NCI-H82 treated with DMSO at 0.1 percent for 48 hours (cell line): ENCODE measurements at regions not wholly inside any gene's neighbourhood (a gene's known extent, or its start where the extent isn't known, plus 50 kb on each side); places are given as distances from the start of the nearest gene placed in this dataset.
"Not testable (repeated sequence)": the region's sequence is repeated elsewhere in the genome, so short reads cannot be mapped to it uniquely, and the experiment has no call there.

Experiments
- DNase-seq: peaks from one replicate; lab custom pipeline; 2025; ENCODE audit not compliant: unreplicated experiment; lab: John Stamatoyannopoulos, UW

DNA sequence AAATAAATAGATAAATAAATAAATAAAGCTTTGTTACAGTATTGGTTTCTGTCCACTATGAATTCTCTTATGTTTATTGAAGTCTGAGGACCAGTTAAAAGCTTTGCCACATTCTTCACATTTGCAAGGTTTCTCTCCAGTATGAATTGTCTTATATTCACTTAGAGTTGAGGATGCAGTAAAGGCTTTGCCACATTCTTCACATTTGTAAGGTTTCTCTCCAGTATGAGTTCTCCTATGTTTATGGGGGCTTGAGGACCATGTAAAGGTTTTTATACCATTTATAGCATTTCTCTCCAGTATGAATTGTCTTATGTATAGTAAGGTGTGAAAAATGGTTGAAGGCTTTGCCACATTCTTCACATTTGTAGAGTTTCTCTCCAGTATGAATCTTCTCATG lies 168.3 kb downstream of the ZNF737 start:
- no peak for DNase-seq

DNA sequence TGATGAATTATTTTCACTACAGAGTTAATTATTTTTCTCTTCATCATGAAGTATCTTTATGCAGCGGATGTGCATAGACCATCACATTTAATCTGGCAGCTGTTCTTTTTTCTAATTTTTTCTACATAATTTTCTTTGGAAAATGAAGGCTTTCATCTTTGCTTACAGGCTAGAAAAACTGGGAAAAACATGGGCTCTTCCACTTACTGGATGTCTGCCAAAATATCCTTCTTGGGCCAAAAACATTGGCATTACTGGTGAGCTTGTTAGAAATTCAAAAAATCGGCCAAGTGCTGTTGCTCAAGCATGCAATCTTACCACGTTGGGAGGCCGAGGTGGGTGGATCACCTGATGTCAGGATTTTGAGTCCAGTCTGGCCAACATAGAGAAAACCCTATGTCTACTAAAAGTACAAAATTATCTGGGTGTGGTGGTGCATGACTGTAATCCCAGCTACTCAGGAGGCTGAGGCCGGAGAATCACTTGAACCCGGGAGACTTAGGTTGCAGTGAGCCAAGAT lies 176.8 kb downstream of the ZNF737 start:
- DNase-seq: no peak

DNA sequence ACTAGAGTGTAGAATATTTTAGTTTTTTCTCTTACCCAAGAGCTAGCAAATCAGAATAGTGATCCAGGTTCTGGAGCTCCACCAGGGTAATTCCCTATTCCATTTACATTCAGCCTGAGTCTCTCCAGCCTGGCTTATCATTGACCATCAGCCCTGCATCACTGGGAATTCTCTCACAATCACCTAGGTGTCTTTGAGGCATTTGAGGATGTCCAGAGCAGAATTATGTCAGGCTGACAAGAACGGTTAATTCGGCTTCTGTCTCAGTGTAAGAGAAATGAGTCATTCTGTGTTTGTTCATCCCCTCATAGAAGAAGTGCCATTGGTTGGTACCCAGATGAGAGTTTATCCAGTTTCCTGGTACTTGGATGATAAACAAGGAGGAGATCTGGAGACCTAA lies 180.5 kb downstream of the ZNF737 start:
- DNase-seq: no peak

DNA sequence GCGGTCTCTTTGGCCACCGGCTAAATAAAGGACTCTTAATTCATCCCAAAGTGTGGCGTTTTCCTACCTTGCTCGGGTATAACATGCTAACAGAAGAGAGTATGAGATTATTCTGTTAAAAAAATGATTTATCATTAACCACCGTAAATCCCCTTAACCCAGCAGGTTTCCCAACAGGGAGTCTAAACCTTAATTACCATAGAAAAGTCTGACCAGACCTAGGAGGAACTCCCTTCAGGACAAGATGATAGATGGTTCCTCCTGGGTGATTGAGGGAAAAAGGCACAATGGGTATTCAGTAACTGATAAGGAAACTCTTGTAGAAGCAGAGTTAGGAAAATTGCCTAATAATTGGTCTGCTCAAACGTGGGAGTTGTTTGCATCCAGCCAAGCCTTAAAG lies 193.7 kb downstream of the ZNF737 start:
- DNase-seq: no peak

DNA sequence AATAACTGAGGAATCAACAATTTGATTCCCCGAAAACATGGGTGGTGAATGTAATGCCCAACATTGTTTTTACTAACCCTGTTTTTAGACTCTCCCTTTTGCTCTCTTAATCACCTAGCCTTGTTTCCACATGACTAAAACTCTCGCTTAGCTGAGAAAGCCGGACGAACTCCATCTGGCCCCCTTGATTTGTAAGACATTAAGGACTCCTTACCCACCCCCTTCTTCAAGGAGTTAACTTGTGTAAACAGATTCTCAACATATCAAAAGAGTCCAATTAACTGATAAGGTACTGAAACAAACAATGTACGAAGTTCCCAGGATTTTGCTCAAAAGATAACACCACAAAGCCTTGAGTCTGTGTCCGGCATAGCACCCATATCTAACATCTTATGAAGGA lies 194.3 kb downstream of the ZNF737 start:
- not testable (repeated sequence) for DNase-seq

DNA sequence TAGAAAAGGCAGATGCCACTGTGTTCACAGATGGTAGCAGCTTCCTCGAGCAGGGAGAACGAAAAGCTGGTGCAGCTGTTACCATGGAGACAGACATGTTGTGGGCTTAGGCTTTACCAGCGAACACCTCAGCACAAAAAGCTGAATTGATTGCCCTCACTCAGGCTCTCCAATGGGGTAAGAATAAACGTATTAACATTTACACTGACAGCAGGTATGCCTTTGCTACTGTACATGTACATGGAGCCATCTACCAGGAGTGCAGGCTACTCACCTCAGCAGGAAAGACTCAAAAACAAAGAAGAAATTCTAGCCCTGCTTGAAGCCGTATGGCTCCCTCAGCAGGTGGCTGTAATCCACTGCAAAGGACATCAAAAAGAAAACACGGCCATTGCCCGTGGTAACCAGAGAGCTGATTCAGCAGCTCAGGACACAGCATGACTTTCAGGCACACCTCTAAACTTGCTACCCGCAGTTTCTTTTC lies 197.7 kb downstream of the ZNF737 start:
- peak; percentile 2 for DNase-seq

DNA sequence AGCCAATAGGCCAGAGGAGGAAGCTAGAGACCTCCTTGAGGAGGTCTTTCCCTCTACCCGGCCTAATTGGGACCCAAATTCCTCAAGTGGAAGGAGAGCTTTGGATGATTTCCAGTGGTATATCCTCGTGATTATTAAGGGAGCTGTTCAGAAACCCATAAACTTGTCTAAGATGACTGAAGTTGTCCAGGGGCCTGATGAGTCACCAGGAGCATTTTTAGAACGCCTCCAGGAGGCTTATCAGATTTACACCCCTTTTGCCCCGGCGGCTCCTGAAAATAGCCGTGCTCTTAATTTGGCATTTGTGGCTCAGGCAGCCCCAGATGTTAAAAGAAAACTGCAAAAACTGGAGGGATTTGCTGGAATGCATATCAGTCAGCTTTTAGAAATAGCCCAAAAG lies 198.1 kb downstream of the ZNF486 start:
- no peak for DNase-seq

DNA sequence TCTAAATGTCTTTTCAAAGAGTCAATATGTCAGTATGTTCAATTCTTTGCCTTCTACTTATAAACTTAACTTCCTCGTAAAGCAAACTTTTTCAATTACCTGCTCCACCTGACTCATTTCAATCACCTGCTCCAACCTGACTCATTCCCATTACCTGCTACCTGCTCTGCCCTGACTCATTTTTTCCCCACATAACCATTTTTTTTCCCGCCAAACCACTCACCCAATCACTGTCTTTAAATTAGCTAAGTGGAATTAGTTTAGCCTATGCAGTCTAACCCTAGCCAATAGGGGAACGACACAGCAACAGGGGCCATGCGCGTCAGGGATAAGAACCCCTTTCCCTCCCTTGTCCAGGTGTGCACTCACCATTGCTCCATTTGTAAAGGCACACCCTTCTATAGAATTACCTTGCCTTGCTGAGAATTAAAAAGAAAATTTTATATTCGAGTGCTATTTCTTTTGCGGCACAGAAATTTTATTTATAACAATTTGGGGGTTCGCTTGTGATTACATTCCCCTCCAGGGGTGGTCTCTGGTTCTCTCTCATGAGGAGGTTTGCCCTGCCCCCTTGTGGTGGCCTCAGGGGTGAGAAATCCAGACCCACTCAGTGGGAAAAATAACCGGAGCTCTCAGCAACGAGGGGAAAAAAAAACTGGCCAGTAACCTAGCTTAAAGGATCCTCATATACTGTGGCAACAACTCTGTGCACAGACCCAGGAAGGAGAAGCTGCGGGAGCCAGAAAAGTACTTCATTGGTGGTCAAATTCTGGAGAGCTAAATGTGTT lies 193.1 kb downstream of the ZNF486 start:
- peak; percentile 2 for DNase-seq

DNA sequence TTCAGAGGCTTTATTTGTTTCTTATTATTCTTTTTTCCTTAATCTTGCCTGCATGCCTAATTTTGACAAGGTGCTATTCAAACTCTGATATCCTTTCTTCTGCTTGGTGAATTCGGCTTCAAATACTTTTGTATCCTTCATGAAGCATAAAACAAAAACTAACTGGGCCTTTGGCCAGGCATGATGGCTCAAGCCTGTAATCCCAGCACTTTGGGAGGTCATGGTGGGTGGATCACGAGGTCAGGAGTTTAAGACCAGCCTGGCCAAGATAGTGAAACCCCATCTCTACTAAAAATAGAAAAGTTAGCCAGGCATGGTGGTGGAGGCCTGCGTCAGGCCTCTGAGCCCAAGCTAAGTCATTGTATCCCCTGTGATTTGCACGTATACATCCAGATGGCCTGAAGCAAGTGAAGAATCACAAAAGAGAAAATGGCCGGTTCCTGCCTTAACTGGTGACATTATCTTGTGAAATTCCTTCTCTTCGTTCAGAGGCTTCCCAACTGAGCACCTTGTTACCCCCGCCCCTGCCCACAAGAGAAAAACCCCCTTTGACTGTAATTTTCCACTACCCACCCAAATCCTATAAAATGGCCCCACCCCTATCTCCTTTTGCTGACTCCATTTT lies 191.9 kb downstream of the ZNF486 start:
- DNase-seq: not testable (repeated sequence)

DNA sequence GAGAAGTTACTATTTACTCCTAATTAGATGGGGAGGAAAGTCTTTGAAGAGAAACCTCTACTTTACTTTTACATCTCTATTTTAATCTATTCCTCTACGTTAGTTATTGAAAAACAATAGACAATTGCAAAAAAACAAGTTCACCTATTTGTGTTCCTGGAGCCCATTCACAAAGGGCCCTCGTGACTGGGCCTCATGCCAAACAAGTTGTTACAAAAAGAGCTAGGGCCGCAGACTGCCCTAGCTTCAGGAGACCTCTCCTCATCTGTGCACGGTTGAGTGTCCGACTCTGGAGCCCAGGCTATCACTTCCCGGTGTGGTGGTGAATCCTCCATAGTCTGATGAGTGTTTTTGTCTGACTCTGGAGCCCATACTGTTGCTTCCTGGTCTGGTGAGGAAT lies 190.9 kb downstream of the ZNF486 start:
- no peak for DNase-seq

DNA sequence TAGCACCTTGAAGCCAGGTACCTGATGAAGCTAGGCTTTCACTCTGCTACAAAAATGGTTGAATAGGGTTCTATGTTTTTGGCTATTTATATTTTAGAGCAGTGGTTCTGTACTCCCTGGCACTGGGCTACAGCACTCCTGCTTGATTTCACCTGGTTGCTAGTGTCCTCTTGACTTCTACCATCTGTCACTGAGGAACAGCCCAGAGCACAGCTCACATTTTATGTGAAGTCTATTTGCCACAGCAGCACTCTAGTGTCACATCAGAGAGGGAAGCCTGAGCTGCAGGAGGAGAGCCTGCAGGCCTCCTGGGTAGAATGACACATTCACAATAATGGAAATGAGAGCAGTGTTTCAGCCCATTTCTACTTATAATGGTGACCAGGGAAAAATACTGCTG lies 184.2 kb downstream of the ZNF486 start:
- DNase-seq: no peak

DNA sequence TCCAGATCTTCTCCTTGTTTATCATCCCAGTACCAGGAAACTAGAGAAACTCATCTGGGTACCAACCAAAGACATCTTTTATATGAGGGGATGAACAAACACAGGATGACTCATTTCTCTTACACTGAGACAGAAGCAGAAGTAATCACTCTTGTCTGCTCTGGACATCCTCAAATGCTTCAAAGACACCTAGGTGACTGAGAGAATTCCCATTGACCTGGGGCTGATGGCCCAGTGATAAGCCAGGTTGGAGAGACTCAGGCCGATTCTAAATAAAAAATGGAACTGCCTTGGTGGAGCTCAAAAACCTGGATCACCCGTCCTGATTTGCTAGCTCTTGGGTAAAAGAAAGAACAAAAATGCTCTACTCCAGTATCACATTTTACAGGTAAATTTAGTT lies 182.2 kb downstream of the ZNF486 start:
- DNase-seq: no peak

DNA sequence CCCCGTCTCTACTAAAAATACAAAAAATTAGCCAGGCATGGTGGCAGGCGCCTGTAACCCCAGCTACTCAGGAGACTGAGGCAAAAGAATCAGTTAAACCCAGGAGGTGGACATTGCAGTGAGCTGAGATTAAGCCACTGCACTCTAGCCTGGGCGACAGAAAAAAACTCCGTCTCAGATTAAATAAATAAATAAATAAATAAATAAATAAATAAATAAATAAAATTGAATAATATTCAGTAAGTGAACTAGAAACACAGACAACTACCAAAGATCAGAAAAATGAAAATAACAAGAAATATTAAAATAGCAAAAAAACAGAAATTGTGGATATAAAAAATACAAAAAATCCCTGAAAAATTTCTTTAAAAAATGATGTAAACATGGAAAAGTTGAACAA lies 172.4 kb downstream of the ZNF486 start:
- DNase-seq: no peak

DNA sequence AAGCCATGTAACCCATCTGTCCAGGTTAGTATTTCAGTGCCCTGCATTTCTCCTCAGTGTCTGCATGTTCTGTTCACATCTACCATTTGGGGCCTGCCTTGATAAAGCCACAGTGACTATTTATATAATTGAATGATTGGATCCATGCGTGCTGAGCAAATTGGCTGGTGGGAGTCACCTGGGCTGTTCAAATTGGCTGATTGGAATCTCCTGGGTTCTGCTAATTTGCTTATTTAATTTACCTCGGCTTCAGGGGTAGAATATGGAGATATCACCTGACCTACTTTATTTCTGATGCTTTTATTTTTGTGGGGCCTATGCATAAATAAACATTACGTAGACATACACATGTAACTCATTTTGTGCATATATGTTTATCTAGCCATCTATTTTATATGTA lies 167.7 kb downstream of the ZNF486 start:
- DNase-seq: no peak

DNA sequence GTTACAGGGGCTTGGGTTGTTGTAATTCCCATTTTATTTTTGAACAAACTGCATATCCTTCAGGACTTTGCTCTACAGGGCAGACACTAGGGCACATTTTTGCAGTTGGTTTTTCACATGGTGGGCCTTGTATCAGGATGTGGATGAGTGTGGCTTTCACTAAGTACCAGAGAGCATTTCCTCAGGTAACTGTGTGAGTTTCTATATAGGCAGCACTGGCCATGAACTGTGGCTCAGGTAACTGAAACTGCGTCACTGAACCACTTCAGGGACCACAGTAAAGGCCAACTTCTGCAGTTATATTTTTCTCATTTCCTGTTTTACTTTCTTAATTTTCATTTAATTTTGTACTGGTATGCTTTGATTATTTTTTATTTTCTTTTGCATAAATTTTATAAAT lies 166.5 kb downstream of the ZNF486 start:
- no peak for DNase-seq

DNA sequence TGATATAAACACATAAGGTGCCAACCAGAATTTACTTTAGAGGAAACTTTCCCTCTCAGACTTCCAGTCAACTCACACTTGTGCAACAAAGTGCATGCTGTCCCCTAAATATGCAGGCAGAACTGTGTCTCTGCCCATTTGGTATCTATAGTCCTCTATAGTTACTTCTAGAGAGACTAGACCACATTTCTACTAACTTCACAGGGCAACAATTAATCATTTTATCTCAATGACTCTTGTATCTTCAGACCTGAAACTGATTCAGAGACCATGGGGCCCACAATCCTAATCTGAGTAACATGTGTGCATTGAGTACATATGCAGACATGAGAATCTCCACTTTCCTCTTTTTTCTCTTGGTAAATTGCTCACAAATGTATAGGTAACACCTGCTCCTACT lies 158.1 kb downstream of the ZNF486 start:
- no peak for DNase-seq

DNA sequence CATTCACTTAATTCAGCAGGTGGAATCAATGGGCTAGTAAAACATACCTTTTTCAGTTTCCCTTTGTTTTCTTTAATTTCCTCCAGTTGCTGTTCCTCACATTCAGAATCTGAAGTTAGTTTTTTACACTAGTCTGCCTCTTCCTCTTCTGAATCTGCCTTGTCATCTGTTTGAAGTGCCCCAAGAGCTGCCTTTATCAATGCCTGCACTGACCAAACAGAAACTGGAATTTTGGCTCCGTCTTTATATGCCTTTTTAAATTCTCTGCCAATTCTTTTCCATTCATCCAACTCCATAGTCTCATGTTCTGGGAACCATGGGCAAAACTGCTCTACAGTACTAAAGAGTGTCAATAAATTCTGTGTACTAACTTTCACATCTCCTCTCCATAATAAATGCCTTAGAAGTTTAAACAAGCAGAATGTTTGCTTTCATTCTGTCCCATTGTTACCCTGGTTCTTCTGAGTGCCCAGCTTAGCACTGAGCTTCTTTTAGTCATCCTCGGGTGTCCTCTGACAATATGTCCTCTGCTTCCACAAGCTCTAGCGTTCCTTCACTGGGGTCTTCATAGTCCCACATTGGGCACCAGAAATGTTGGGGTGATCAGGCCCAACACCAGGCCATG lies 154.2 kb downstream of the ZNF486 start:
- DNase-seq: no peak

DNA sequence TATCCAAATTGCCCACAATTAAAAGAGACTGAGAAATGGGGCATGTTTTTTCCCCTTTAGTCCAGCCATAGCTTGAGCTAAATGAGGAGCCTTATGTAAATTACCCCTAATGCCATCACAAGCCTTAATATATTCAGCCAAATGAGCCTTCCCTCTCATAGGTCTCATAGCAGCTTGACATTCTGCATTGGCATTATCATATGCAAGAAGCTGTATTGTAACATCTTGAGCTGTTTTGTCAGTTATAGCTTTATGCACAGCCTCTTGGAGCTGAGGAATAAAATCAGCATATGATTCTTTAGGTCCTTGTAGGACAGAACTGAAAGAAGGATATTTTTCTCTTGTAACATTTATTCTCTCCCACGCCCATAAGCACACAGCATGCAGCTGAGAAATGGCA lies 153.2 kb downstream of the ZNF486 start:
- no peak for DNase-seq

DNA sequence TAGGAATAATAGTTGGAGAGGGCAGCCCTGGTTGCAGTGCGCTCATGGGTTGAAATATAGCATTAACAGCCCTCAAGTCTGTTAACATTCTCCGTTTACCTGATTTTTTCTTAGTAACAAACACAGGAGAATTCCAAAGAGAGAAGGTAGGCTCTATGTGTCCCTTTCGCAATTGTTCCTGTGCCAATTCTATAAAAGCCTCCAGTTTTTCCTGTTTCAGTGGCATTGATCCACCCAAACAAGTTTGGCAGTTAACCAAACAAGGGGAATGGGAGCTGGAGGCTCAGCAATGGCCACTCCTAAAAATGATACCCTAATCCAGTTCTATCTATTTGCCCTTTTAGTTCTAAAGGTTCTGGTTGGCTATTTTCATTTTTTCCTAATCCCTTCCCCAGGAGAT lies 151.6 kb downstream of the ZNF486 start:
- no peak for DNase-seq

DNA sequence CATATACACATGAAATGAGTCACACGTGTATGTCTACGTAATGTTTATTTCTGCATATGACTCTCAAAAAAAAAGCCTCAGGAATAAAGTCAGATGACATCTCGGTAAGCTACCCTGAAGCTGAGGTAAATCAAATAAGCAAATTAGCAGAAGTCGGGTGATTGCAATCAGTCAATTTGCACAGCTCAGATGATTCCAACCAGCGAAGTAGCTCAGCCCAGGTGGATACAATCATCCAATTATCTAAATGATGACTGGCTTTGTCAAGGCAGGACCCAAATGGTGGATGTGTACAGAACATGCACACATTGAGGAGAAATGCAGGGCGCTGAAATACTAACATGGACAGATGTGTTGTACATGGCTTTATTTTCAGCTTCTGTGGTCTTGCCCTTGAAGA lies 148.5 kb downstream of the ZNF486 start:
- DNase-seq: peak; percentile 50

DNA sequence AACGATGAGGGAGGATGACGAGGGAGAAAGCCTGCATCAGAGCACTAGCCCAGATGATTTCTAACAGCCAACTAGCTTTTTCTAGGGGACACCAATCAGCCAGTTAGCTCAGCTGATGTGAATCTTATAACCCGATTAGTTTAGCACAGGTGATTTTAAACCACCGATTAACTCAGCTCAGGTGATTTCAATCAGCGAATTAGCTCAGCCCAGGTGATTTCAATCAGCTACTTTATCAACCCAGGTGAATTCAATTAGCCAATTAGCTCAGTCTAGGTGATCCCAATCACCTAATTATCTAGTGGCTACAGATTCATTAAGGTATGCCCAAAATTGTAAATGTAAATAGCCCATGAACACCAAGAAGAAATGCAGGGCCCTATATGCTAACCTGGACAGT lies 146.9 kb downstream of the ZNF486 start:
- no peak for DNase-seq

DNA sequence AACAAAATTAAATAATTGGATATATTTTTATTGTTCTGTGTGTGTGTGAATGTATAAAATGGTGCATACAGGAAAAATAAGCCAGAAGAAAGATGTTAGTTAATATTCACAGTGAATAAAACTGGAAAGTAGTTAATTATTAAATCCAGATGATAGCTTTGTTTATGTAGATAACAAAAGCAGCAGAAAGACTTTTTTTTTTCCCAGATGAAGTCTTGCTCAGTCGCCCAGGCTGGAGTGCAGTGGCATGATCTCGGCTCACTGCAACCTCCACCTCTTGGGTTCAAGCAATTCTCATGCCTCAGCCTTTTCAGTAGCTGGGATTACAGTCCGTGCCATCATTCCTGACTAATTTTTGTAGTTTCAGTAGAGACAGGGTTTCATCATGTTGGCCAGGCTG lies 140.1 kb downstream of the ZNF486 start:
- DNase-seq: no peak
